Stomach (tissue), 4 donors: ENCODE measurements at regions not wholly inside any gene's neighbourhood (a gene's known extent, or its start where the extent isn't known, plus 50 kb on each side); places are given as distances from the start of the nearest gene placed in this dataset.

Experiments
- CTCF ChIP-seq, 7 experiments: fragments of 450-650 bp in 4 of 7; fragments of 200-600 bp in 3 of 7; sonication (generic) in 3 of 7; IDR thresholded peaks; one replicate each; pipeline ENCODE4 v1.5.1; 2016 to 2019; ENCODE audit warnings: antibody characterized with exemption in 7 of 7, control low read depth in 2 of 7, mild to moderate bottlenecking in 1 of 7
- POLR2AphosphoS5 ChIP-seq, 3 donors: sonication (generic); formaldehyde crosslinking; IDR thresholded peaks; one replicate each; pipeline ENCODE4 v1.6.1; 2016; ENCODE audit warnings: antibody characterized with exemption in 3 of 3

- no peak for TF ChIP-seq CTCF (IDR thresholded peaks at IDR 0.05)
- no peak for TF ChIP-seq POLR2AphosphoS5 (IDR thresholded peaks at IDR 0.05)
These were observed 232.7 kb upstream of the HSFY2 start for GRCh38 chrY:19006234-19006633.
